COLO668 (cell line): ENCODE measurements at regions not wholly inside any gene's neighbourhood (a gene's known extent, or its start where the extent isn't known, plus 50 kb on each side); places are given as distances from the start of the nearest gene placed in this dataset.
A peak's percentile ranks its signal among the peaks of the same experiment; 100 is the strongest.
"Not testable (repeated sequence)": the region's sequence is repeated elsewhere in the genome, so short reads cannot be mapped to it uniquely, and the experiment has no call there.

Experiments used
- DNase-seq: peaks from one replicate; lab custom pipeline; 2025; ENCODE audit not compliant: unreplicated experiment; lab: John Stamatoyannopoulos, UW

GRCh38 chr13:44147648-44148047, 226.0 kb upstream of the SERP2 start:
- no peak for DNase-seq

GRCh38 chr13:44148159-44148914, 225.3 kb upstream of the SERP2 start:
- peak; percentile 46 for DNase-seq

DNA sequence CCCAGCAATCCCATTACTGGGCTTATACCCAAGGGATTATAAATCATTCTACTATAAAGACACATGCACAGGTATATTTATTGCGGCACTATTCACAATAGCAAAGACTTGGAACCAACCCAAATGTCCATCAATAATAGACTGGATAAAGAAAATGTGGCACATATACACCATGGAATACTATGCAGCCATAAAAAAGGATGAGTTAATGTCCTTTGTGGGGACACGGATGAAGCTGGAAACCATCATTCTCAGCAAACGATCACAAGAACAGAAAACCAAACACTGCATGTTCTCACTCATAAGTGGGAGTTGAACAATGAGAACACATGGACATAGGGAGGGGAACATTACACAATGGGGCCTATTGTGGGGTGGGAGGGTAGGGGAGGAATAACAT, 224.4 kb upstream of the SERP2 start:
- DNase-seq = not testable (repeated sequence)

- no peak for DNase-seq
These were observed 223.8 kb upstream of the SERP2 start for GRCh38 chr13:44149821-44150220.

DNA sequence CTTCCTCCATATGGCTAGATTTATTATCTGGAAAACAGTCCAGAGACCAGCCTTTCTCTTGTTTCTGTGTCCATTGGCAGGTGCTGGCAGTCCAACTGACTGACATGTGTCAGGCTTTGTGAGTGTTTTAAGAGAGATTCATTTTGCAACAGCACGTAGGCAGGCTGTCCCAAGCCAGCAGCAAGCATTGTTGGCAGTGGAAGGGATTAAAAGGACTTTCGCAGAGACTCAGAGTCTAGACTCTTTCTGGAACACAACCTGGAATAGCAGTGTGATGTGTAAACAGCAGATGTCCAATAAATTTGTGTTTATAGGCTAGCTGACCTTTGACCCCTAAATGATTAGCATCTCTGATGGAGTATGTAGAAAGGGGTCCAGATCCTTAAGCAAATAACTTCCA, 222.2 kb upstream of the SERP2 start:
- DNase-seq = no peak

GRCh38 chr13:44153496-44153895, 220.1 kb upstream of the SERP2 start:
- no peak for DNase-seq

GRCh38 chr13:44155422-44156293, 218.0 kb upstream of the SERP2 start:
- DNase-seq = no peak

GRCh38 chr13:44156294-44156658, 217.3 kb upstream of the SERP2 start:
- DNase-seq = no peak

DNA sequence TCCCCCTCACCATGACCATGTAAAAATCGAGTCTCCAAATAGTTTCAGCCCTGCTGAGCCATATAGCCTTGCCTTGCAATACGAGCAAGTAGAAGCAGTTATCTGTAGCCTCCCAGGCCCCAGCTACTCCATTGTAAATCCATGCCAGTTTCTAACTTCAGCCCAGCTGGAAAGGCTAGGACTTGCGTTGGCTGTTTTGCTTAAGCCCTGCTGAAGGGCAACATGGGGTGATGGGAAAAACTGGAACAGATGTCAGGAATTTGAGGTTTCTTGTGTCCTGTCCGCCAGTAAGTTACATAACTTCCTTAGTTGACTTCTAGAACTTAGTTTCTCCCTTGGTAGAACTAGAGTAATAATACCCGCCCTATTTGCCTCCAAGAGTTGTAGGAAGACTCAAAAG, 216.0 kb upstream of the SERP2 start:
- DNase-seq = no peak

- no peak for DNase-seq
These were observed 215.5 kb upstream of the SERP2 start for GRCh38 chr13:44158098-44158521.

- no peak for DNase-seq
These were observed 214.6 kb upstream of the SERP2 start for GRCh38 chr13:44158881-44159632.

GRCh38 chr13:44159633-44160279, 213.9 kb upstream of the SERP2 start:
- no peak for DNase-seq

GRCh38 chr13:44160591-44161191, 212.9 kb upstream of the SERP2 start:
- no peak for DNase-seq

- DNase-seq = no peak
These were observed 210.5 kb upstream of the SERP2 start for GRCh38 chr13:44163108-44163507.

DNA sequence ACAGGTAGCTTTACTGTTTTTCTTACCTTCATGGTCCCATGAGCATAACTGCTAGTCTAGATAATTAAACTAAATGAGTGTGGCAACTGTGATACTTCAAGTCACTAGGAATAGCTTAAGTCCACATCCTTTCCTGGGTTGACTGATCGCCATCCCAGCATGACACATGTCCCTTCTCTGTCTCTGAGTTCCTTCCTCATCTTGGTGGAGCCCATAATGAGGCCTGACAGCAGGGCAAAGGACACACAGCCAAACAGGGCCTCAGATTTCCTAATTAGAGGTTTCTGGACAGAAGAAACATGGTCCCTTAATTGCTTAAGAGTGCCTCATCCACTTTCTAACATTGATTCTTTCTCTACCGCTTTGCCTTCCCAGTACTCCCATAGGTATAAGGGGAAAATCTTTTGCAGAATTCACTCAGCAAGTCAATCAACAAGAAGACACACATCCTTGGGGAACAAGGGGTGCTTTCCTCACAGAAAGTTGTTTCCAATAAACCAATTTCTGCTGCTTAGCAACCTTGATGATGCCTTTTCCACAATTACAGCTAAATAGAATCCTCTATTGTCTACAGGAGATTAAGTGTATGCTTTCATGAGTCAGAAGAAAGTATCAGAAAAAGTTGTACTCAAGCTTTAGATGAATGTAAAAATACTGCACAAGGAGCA, 208.3 kb upstream of the SERP2 start:
- no peak for DNase-seq

- DNase-seq = no peak
These were observed 207.6 kb upstream of the SERP2 start for GRCh38 chr13:44165889-44166496.

GRCh38 chr13:44169018-44169911, 204.4 kb upstream of the SERP2 start:
- DNase-seq = no peak

- no peak for DNase-seq
These were observed 202.9 kb upstream of the SERP2 start for GRCh38 chr13:44170731-44171130.

DNA sequence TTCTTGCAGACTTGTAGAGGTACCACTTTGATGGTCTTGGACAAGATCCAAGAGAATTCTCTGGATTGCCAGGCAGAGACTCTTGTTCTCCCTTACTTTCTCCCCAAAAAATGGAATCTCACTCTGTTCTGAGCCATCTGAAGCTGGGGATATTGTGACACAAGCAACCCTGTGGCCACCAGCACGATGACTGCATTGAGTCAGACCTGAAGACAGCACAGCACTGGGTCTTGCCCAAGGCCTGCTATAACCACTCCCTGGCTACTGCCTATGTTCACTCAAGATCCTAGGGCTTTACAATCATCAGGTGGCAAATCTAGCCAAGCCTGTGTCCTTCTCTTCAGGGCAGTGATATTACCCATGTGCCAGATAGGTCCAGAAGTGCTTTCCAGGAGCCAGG, 202.5 kb upstream of the SERP2 start:
- no peak for DNase-seq
